VCaP (cell line): ENCODE measurements at regions not wholly inside any gene's neighbourhood (a gene's known extent, or its start where the extent isn't known, plus 50 kb on each side); places are given as distances from the start of the nearest gene placed in this dataset.
A peak's percentile ranks its signal among the peaks of the same experiment; 100 is the strongest.

ENCODE experiments used
- H3K27ac ChIP-seq: fragments of 450-650 bp; 2 replicates; pipeline ENCODE4 v1.5.1; 2017
- CTCF ChIP-seq: fragments of 450-650 bp; conservative IDR thresholded peaks from 2 replicates; pipeline ENCODE4 v1.5.1; 2017; ENCODE audit warnings: mild to moderate bottlenecking, moderate library complexity

GRCh38 chr18:70456376-70456775 is 167.5 kb downstream of the SOCS6 start:
- no peak for TF ChIP-seq CTCF
- H3K27ac ChIP-seq, result no peak overlapping the region

GRCh38 chr18:70455731-70456130 is 166.9 kb downstream of the SOCS6 start:
- no peak overlapping the region for H3K27ac ChIP-seq
- no peak for TF ChIP-seq CTCF

GRCh38 chr18:70454704-70455322 is 166.0 kb downstream of the SOCS6 start:
- no peak overlapping the region for H3K27ac ChIP-seq
- TF ChIP-seq CTCF, result peak; percentile 84

GRCh38 chr18:70453058-70453775 is 164.4 kb downstream of the SOCS6 start:
- TF ChIP-seq CTCF, result no peak
- H3K27ac ChIP-seq, result no peak overlapping the region

- no peak overlapping the region for H3K27ac ChIP-seq
- TF ChIP-seq CTCF, result no peak
Measured at GRCh38 chr18:70452501-70452900, 163.7 kb downstream of the SOCS6 start.

- TF ChIP-seq CTCF, result peak; percentile 78
- H3K27ac ChIP-seq, result no peak overlapping the region
Measured at GRCh38 chr18:70450426-70451253, 161.8 kb downstream of the SOCS6 start.

- no peak overlapping the region for H3K27ac ChIP-seq
- TF ChIP-seq CTCF, result no peak
Measured at GRCh38 chr18:70448588-70448987, 159.7 kb downstream of the SOCS6 start.
